HEK293 (cell line): ENCODE measurements at regions not wholly inside any gene's neighbourhood (a gene's known extent, or its start where the extent isn't known, plus 50 kb on each side); places are given as distances from the start of the nearest gene placed in this dataset.

Experiments
- CTCF ChIA-PET: fragments of 350-600 bp; formaldehyde crosslinking; extraction: SDS; loops from one replicate; lab custom pipeline; 2021; ENCODE audit warnings: antibody characterized with exemption; lab: Yijun Ruan, JAX
- POLR2A ChIA-PET: fragments of 300-600 bp; formaldehyde crosslinking; extraction: SDS; loops from one replicate; lab custom pipeline; 2020; ENCODE audit warnings: antibody characterized with exemption, inconsistent platforms; lab: Yijun Ruan, JAX
- H3K27ac ChIP-seq: fragments of 200-500 bp; sonication (Bioruptor generic); 2 replicates; pipeline ENCODE4 v1.5.1; 2014; ENCODE audit warnings: low read depth, low read length, control low read depth, inconsistent platforms; ENCODE audit errors: extremely low read depth
- H3K36me3 ChIP-seq, 2 experiments: fragments of 200-500 bp in 1 of 2; sonication (Bioruptor generic) in 1 of 2; 1 replicate in 1 of 2; 2 replicates in 1 of 2; pipeline ENCODE4 v1.5.1; 2014 to 2017; ENCODE audit warnings: inconsistent platforms in 2 of 2, low read length in 2 of 2; ENCODE audit not compliant: control insufficient read depth in 2 of 2, insufficient read depth in 1 of 2
- H3K4me1 ChIP-seq: fragments of 200-500 bp; sonication (Bioruptor generic); 2 replicates; pipeline ENCODE4 v1.5.1; 2014; ENCODE audit warnings: mild to moderate bottlenecking, low read length, inconsistent platforms; ENCODE audit not compliant: control insufficient read depth, insufficient read depth
- H3K4me3 ChIP-seq: 2 replicates; pipeline ENCODE4 v1.5.1; 2011; ENCODE audit warnings: low read depth, mild to moderate bottlenecking, control low read depth, low read length, moderate library complexity
- H3K9me3 ChIP-seq: fragments of 200-500 bp; sonication (Bioruptor generic); 2 replicates; pipeline ENCODE4 v1.5.1; 2014; ENCODE audit warnings: low read depth, low read length, inconsistent platforms; ENCODE audit not compliant: control insufficient read depth, insufficient read depth
- ELK4 ChIP-seq: IDR thresholded peaks from 2 replicates; pipeline ENCODE4 v1.6.1; 2011; ENCODE audit warnings: mild to moderate bottlenecking, low read depth, low read length, borderline replicate concordance
- GLI2 ChIP-seq: fragments of 450-650 bp; formaldehyde crosslinking; IDR thresholded peaks from 2 replicates; pipeline ENCODE4; 2017; ENCODE audit warnings: missing biosample characterization, missing genetic modification characterization, low read depth, borderline replicate concordance
- HOXA7 ChIP-seq: sonication (generic); formaldehyde crosslinking; IDR thresholded peaks from 2 replicates; pipeline ENCODE4 v1.8.1; 2022; ENCODE audit warnings: missing genetic modification reagents, borderline replicate concordance
- PRDM4 ChIP-seq: fragments of 450-650 bp; formaldehyde crosslinking; IDR thresholded peaks from 2 replicates; pipeline ENCODE4 v1.5.1; 2017; ENCODE audit warnings: missing biosample characterization, missing genetic modification characterization
- REST ChIP-seq: fragments of 450-650 bp; formaldehyde crosslinking; IDR thresholded peaks from 2 replicates; pipeline ENCODE4 v1.5.1; 2016; ENCODE audit warnings: missing biosample characterization, missing genetic modification characterization
- SCRT2 ChIP-seq: fragments of 450-650 bp; formaldehyde crosslinking; IDR thresholded peaks from 2 replicates; pipeline ENCODE4 v1.5.1; 2016; ENCODE audit warnings: missing biosample characterization, missing genetic modification characterization
- YY2 ChIP-seq: fragments of 450-650 bp; formaldehyde crosslinking; IDR thresholded peaks from 2 replicates; pipeline ENCODE4 v1.5.1; 2016; ENCODE audit warnings: missing biosample characterization, missing genetic modification characterization
- ZBTB1 ChIP-seq: fragments of 450-650 bp; formaldehyde crosslinking; IDR thresholded peaks from 2 replicates; pipeline ENCODE4 v1.5.1; 2016; ENCODE audit warnings: missing biosample characterization, missing genetic modification characterization
- ZBTB10 ChIP-seq: fragments of 450-650 bp; formaldehyde crosslinking; IDR thresholded peaks from 2 replicates; pipeline ENCODE4 v1.5.1; 2016; ENCODE audit warnings: missing biosample characterization, missing genetic modification characterization
- ZFP41 ChIP-seq: fragments of 450-650 bp; formaldehyde crosslinking; IDR thresholded peaks from 2 replicates; pipeline ENCODE4 v1.5.1; 2016; ENCODE audit warnings: missing biosample characterization, missing genetic modification characterization, borderline replicate concordance
- ZNF2 ChIP-seq: fragments of 450-650 bp; formaldehyde crosslinking; IDR thresholded peaks from 2 replicates; pipeline ENCODE4 v1.5.1; 2016; ENCODE audit warnings: missing biosample characterization, missing genetic modification characterization
- ZNF266 ChIP-seq: fragments of 450-650 bp; formaldehyde crosslinking; IDR thresholded peaks from 2 replicates; pipeline ENCODE4 v1.5.1; 2016; ENCODE audit warnings: missing biosample characterization, missing genetic modification characterization, low read depth
- ZNF398 ChIP-seq: fragments of 450-650 bp; formaldehyde crosslinking; IDR thresholded peaks from 2 replicates; pipeline ENCODE4 v1.5.1; 2017; ENCODE audit warnings: missing biosample characterization, missing genetic modification characterization
- ZNF521 ChIP-seq: fragments of 450-650 bp; formaldehyde crosslinking; IDR thresholded peaks from 2 replicates; pipeline ENCODE4 v1.5.1; 2017; ENCODE audit warnings: missing biosample characterization, mild to moderate bottlenecking, missing genetic modification characterization
- ZNF548 ChIP-seq: fragments of 450-650 bp; formaldehyde crosslinking; IDR thresholded peaks from 2 replicates; pipeline ENCODE4 v1.5.1; 2016; ENCODE audit warnings: missing biosample characterization, missing genetic modification characterization
- ZNF610 ChIP-seq: fragments of 450-650 bp; formaldehyde crosslinking; IDR thresholded peaks from 2 replicates; pipeline ENCODE4 v1.5.1; 2016; ENCODE audit warnings: missing biosample characterization, missing genetic modification characterization, borderline replicate concordance
- ZNF645 ChIP-seq: fragments of 450-650 bp; formaldehyde crosslinking; IDR thresholded peaks from 2 replicates; pipeline ENCODE4; 2016; ENCODE audit warnings: missing biosample characterization, missing genetic modification characterization
- ZNF664 ChIP-seq: fragments of 450-650 bp; formaldehyde crosslinking; IDR thresholded peaks from 2 replicates; pipeline ENCODE4 v1.5.1; 2016; ENCODE audit warnings: missing biosample characterization, missing genetic modification characterization

GRCh38 chr15:53448232-53449015, 311.0 kb downstream of the WDR72 start (continued):
- TF ChIP-seq ZNF645 (tag by site-specific recombination): no peak

- Histone ChIP-seq H3K9me3 (no peaks in the 10 kb centered on the region), H3K36me3 (no peaks in the 10 kb centered on the region), H3K27ac (no peak overlapping the region), H3K4me1 (no peaks in the 10 kb centered on the region), H3K4me3 (no peak overlapping the region)
- POLR2A ChIA-PET: no interaction called here
- CTCF ChIA-PET: no interaction called here
- TF ChIP-seq ZBTB10 (tag by site-specific recombination): no peak
- no peak for TF ChIP-seq SCRT2
- no peak for TF ChIP-seq YY2 (tag by site-specific recombination)
- TF ChIP-seq HOXA7 (CRISPR knock-in tag): no peak
- no peak for TF ChIP-seq GLI2 (tag by site-specific recombination)
- TF ChIP-seq ZNF664: no peak
- no peak for TF ChIP-seq ZNF398 (tag by site-specific recombination)
- TF ChIP-seq ZBTB1: no peak
- no peak for TF ChIP-seq ZNF266 (tag by site-specific recombination)
- TF ChIP-seq REST (tag by site-specific recombination): no peak
- no peak for TF ChIP-seq ZNF548 (tag by site-specific recombination)
- no peak for TF ChIP-seq ZNF2 (tag by site-specific recombination)
- no peak for TF ChIP-seq ZFP41 (tag by site-specific recombination)
- TF ChIP-seq ZNF610 (tag by site-specific recombination): no peak
- no peak for TF ChIP-seq PRDM4 (tag by site-specific recombination)
- no peak for TF ChIP-seq ELK4
- no peak for TF ChIP-seq ZNF521 (tag by site-specific recombination)
Measured at GRCh38 chr15:53447742-53448141, 311.7 kb downstream of the WDR72 start.
